NK-92 treated with Interleukin-12 subunit alpha and Interleukin-12 subunit beta, amount 100 ng/mL, for 24 hours (cell line): ENCODE measurements at regions not wholly inside any gene's neighbourhood (a gene's known extent, or its start where the extent isn't known, plus 50 kb on each side); places are given as distances from the start of the nearest gene placed in this dataset.
"Not testable (repeated sequence)": the region's sequence is repeated elsewhere in the genome, so short reads cannot be mapped to it uniquely, and the experiment has no call there.

Source experiments
- DNase-seq: peaks from one replicate; lab custom pipeline; 2025; lab: John Stamatoyannopoulos, UW

DNA sequence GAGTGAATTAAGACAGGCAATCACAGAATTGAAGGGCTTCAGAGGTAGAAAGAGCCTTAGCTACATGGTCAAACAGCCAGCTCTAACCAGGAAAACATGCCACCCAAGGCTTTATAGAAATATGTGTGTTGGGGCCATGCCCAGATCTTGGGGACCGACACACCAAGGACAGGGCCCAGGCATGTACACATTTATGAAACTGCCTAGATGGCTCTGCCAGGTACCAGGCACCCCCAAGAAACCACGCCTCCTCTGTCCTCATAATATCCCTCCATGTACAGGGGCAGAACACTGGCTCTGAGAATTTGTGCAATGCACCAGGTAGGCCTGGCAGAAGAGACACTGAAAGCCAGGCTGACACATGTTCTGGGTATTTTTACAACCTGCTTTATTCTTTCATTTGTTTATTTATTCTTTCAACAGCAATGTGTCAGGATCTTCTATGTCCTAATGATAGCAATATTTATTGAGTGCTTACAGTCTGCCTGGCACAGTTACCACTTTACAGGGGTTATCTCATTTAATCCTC, 137.9 kb upstream of the LSM14A start:
- DNase-seq, result no peak

DNA sequence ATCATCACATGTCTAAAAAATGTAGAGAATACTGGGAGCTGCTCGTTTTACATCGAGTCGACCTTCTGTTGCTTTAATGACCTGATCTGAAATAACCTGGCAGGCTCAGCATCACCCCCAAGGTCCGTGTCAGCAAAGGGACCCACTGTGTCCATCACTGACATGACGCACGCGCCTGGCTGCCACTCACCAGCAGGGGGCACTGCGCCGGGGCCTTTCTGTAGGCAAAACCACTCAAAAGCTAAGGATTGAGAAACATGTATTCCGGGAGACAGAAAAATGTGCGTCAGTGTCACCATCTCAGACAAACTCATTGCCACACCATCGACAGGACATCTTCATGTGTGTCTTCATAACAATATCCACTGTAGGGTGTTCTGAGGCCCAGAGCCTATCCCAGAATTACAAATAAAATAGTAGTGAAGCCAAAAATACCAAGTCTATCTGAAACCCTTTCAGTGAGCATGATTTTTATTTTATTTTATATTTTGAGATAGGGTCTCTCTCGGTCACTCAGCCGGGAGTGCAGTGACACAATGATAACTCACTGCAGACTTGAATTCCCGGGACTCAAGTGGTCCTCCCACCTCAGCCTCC, 130.3 kb upstream of the LSM14A start:
- peak; percentile 57 for DNase-seq

DNA sequence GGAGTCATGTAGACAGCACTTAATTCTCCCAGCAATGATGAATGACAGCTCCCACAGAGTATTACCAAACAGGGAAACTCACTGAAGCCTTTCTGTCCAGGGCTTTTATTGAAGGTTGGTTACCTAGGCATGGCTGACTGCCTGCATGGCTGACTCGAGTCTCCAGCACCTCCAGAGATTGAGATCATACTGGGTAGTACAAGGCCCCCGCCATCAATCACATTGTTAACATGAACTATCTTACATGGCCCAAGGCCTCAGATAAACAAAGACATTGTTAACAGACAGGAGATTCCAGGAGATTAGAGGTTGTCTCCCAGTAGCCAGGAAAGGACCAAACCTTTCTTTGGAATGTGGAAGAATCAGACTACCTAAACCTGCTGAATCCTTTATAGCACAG, 128.3 kb upstream of the LSM14A start:
- no peak for DNase-seq

DNA sequence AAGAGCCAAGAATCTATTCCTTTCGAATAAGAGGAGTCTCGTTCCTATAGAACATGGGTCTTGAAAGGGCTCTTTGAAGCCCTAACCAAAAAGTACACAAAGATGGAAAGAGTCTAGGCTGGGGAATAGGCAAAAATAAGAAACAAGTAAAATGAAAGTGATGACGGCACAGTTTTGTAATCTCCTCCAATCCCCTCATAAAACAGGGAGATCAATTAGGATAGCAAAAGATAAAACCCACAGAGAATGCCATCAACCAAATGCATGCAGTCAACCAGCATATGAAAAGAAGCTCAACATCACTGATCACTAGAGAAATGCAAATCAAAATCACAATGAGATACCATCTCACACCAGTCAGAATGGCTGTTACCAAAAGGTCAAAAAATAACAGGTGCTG, 122.4 kb upstream of the LSM14A start:
- DNase-seq, result no peak

DNA sequence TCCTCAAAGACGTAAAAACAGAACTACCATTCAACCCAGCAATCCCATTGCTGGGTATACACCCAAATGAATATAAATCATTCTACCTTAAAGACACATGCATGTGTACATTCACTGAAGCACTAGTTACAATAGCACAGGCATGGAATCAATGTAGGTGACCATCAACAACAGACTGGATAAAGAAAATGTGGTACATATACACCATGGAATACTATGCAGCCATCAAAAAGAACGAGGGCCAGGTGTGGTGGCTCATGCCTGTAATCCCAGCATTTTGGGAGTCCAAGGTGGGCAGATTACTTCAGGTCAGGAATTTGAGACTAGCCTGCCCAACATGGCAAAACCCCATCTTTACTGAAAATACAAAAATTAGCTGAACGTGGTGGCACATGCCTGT, 121.9 kb upstream of the LSM14A start:
- not testable (repeated sequence) for DNase-seq

DNA sequence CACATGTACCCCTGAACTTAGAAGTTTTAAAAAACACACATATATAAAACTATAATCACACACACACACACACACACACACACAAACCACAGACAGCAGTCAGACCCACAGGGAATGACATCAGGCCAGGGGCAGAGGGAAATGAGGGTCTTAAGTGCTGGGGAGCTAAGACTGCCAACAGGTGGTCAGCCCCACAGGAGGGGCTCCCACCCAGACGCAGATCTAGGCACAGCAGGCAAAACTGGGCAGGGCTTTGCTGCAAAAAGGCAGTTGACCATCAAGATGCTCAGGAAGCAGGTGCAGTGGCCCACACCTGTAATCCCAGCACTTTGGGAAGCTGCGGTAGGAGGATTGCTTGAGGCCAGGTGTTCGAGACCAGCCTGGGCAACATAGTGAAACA, 121.0 kb upstream of the LSM14A start:
- DNase-seq, result no peak

DNA sequence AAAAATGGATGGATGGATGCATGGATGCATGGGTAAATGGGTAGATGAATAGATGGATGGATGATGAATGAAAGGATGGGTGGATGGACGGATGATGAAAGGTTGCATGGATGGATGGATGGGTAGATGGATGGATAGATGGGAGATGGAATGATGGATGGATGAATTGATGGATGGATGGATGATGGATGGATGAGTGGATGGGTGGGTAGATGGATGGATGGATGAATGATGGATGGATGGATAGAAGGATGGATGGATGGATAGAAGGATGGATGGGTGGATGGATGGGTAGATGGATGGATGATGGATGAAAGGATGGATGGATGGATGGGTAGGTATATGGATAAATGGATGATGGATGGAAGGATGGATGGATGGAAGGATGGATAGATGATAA, 115.1 kb upstream of the LSM14A start:
- no peak for DNase-seq

DNA sequence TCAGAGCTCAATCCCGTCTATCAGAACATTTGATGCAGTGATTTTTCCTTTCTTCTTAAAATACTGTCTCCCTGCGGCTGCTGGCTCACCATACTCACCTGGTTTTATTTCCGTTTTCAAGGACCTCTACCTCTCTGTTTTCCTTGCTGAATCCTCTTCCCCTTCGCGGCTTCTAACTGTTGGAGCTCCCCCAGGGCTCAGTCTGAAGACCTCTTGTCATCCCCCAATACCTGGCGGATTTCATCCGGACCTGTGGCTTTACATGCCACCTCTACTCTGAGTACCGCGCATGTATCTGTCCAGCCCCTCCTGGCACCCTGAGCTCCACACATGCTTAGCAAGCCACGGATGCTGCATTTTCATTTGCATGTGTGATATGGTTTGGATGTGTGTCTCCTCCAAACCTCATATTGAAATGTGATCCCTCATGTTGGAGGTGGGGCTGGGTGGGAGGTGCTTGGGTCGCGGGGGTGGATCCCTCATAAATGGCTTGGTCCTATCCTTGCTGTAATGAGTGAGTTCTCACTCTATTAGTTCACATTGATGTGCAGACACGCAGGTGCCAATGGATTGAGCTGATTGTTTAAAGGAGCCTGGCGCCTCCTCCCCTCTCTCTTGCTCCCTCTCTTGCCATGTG, 106.2 kb upstream of the LSM14A start:
- no peak for DNase-seq

DNA sequence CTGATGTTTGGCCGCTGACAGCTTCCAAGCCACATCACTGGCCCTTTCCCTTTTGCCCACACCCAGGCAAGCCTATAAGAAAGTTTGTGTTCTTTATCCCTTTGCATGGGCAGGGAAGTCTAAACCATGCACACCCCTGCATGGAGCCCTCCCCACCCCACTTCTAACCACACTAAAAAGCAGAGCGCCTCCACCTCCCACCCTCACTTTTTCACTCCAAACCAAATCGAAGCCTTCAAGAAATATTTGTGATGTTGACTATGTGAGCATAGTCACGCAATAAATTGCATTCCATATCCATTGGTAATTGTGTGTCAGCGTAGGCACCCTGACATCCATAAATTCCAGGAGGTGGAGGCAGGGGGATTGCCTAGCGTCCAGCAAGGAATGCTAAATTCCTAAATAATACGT, 104.4 kb upstream of the LSM14A start:
- DNase-seq, result no peak

DNA sequence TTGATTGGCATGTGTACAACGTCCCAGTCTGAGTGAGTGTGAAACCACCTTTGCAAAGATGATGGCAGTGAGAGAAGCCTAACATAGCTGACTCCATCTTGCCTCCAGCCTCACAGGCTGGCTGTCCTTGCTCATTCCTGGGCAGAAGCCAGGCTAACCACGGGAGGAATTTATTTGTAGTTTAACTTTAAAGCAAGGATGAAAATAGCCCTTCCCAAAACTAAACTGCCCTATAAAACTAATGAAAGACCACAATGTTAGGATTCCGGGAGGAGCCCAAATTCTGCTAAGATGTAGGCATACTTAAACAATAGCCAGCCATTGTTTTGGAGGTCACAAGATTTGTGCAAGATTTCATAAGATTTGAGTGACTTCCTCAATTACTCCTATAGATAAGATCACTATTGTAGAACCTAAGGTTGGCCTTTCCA, 96.6 kb upstream of the LSM14A start:
- no peak for DNase-seq

DNA sequence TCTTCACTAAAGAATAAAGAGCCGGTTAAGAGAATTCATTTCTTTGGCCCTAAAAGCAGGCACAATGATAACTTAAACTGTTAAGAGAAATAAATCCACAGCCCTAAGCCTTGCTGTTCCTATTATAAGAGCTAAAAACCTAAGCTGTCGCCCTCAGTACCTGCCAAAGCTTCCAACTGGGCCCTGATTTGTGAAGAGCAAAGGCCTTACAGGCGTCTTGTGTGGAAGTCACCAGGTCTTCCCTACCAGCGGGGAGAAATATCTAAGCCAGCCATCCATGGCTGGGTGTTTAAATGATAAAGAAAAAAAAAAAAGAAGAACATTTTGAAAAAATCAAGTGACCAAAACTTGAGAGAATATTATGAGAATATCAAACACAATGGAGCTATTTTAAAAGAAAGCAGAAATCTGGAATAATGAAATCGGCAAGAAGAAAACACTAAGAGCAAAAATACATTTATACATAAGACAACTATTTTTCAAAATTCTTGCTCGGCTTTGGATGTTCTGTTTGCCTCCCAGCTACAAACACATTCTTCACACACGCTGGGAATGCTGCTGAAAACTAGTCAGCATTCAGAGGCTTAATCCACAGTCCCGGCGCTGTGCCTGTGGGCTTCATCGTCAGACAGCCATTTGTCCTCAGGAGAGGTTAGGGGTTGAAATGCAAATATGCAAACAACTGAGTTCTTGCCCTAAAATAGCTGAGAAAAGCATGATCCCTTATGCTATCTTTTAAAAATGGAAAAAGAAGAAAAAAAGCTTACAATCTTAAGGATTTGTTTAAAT, 89.8 kb upstream of the LSM14A start:
- no peak for DNase-seq

DNA sequence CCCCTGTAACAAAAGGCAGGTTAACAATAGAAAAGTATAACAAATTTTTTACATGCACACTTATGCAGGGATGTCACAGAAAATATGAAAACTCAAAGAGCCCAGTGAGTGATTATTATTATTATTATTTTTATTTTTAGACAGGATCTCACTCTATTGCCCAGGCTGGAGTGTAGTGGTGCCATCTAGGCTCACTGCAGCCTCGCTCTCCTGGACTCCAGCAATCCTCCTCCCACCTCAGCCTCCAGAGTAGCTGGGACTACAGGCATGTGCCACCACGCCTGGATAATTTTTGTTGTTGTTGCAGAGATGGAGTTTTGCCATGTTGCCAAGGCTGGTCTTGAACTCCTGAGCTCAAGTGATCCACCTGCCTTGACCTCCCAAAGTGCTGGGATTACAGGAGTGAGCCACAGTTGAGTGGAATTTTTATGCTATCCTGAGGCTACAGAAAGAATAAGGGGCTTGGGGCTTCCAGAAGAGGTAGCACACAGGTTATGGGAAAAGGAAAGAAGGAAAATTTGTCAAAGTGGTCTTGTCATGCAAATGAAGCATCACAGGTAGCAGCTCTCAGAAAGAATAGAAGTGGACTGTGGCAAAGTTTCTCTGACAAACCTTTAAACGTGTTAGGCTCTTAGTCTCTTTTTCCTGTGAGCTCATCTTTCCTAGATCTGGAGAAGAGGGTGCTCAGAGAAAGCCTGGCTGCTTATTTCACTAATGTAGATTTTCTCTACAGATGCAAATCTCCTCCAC, 87.7 kb upstream of the LSM14A start:
- DNase-seq, result no peak

DNA sequence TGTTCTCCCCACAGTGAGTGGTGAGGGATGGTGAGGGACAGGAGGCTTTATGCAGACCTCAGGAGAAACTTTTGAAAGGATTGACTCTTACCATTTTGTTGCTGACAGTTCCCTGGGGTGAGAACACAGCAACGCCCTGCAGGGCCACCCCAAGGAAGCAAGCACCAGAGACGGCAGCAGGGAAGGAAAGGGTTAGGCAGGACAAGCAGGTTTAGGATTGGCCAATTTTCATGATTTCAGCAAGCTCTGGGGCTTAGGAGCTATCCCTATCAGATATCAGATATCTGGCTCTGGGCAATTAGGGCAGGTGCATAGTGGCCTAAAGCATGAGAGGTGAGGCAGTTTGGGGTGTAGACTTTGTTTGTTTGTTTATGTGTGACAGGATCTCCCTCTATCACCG, 87.0 kb upstream of the LSM14A start:
- no peak for DNase-seq

DNA sequence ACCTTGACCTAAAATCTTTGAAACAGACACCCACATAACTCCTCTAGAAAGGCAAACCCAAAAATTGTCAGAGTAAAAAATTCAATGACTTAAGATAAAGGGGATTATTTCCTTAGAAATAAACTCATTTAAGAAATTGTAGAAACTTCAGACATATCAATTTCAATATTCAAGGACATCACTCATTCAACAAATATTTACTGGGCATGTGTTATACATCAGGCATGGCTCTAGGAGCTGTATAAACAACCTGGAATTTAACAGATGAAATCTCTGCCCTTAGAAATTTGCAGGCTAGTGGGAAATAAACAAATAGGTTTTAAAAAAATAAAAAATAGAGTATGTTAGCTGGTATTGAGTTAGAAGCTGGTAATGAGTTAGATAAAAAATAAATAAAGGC, 84.0 kb upstream of the LSM14A start:
- DNase-seq, result no peak

DNA sequence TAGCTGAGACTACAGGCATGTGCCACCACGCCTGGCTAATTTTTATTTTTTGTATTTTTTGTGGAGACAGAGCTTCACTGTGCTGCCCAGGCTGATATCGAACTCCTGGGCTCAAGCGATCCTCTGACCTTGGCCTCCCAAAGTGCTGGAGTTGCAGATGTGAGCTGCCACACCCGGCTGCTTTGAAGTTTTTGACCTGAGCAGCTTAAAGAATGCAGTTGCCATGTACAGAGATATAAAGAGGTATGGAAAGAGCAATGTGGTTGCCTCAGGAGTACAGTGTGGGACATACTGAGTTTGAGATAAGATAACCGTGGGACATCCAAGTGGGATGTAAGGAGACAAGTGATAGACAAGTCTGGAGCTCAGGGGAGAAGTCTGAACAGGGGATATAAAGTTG, 82.7 kb upstream of the LSM14A start:
- DNase-seq, result no peak

DNA sequence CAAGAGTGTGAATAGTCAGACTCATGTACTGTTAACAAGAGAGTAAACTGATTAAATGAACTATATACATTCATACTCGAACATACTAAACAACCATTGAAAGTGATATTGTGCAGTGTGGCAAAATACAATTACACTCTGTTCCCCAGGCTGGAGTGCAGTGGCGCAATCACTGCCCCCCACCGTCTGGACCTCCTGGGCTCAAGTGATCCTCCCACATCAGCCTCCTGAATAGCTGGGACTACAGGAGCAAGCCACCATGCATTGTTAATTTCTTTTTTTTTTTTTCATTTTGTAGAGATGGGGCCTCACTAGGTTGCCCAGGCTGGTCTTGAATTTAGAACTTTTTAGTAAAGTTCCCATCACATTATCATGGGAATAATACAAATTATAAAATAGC, 77.3 kb upstream of the LSM14A start:
- DNase-seq, result no peak

DNA sequence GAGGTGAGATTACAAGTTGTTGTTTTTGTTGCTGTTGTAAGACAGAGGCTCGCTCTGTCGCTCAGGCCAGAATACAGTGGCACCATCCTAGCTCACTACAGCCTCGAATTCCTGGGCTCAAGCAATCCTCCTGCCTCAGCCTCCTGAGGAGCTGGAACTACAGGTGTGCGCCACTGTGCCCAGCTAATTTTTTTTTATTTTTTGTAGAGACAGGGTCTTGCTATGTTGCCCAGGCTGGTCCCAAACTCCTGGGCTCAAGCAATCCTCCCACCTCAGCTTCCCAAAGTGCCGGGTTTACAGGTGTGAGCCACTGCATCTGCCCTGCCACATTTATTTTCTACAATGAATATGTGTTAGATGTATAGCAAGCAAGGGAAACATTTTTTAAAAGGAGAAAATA, 76.9 kb upstream of the LSM14A start:
- not testable (repeated sequence) for DNase-seq

DNA sequence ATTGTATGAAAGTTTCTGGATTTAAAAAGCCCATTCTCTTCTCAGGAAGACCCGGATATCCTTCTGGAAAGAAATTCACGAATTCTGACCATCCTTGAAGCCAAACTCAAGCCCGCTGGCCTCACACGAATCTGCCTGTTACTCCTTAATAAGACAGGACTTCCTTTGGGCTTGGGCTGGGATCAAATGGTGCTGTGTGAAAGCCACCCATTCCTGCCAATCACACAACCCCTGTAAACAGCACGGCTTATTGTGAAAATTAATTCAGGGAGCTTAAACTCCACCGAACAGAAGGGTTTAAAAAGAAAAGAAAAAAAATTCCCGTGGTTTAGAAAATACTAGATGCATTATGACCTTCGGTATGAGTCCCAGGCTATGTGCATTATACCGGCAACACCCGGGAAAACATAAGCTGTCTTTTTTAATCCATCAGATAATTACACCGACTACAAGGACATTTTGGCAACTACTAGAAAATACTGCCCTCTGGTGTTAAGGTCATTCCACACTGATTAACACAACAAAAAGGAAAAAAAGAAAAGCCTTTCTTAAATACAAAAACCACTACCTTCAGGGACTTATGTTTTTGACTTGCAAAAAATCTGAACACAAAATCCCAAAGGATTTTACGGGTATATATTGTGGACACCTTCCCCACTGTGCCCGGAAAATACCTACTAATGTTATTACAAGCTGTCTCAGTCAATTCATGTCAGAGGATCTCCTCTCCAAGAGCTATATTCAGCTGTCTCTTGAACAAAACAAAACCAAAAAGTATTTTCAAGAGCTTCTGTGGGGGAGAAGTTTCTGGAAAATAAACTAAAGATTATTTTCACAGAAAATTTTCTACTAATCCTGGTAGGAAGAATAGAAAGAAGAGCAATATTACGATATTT, 76.0 kb upstream of the LSM14A start:
- no peak for DNase-seq

DNA sequence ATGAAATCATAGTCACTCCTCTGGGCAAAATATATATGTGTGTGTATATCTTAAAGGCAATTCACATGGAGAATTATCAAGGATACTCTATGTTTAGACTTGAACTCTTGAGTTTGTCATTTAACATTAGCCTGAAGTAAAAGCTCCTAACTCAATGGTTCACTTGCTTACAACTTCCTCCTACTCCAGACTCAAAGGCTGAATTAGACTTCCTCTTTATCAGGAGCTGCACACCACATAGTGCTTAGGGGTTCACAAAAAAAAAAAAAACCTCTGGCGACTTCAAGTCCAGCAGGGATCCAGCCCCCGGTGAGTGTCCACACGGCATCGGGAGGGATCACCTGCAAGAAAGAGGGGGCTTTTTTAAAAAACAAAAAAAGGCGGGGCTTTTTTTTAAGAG, 68.2 kb upstream of the LSM14A start:
- no peak for DNase-seq

DNA sequence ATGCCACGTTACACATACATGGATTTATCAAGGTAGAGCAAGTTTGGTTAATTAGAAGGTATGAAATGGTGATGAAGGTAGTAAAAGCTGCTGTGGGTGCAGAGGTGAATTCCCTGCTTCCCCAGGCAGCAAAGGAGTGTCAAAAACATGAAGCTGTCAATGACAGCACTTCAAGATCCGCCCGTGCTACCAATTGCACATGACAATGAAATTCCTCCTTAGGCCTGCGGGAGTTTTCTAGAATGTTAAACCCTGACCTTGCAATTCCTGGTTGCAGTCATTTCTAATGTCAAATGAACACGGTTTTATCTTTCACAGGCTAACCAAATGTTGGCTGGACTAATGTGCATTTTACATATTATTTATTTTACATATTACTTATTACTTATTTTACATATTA, 67.7 kb upstream of the LSM14A start:
- DNase-seq, result no peak

DNA sequence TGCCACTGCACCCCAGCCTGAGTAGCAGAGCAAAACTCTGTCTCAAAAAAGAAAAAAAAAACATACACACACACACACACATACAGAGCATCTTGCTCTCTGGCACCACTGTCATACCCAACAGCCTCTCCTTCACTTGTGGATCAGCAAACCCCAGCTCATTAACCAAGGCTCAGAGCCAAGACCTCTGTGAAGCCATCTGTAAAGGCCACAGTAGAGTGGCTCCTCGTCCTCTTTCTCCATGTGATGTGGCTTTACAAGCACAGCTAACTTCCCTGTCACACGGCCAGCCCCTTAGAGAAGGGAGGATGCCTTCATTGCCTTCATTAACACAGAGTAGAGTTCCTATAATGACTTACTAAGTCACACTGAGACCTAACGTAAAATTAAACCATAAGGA, 62.7 kb upstream of the LSM14A start:
- DNase-seq, result no peak
